Activated CD4-positive, alpha-beta T cell treated with anti-CD3 and anti-CD28 coated beads for 4 hours (primary cell): ENCODE measurements at regions not wholly inside any gene's neighbourhood (a gene's known extent, or its start where the extent isn't known, plus 50 kb on each side); places are given as distances from the start of the nearest gene placed in this dataset.
"Not testable (repeated sequence)": the region's sequence is repeated elsewhere in the genome, so short reads cannot be mapped to it uniquely, and the experiment has no call there.

ENCODE experiments used
- DNase-seq, 2 donors: peaks; one replicate each; pipeline ENCODE4 v3.0.0-alpha.2; 2020

DNA sequence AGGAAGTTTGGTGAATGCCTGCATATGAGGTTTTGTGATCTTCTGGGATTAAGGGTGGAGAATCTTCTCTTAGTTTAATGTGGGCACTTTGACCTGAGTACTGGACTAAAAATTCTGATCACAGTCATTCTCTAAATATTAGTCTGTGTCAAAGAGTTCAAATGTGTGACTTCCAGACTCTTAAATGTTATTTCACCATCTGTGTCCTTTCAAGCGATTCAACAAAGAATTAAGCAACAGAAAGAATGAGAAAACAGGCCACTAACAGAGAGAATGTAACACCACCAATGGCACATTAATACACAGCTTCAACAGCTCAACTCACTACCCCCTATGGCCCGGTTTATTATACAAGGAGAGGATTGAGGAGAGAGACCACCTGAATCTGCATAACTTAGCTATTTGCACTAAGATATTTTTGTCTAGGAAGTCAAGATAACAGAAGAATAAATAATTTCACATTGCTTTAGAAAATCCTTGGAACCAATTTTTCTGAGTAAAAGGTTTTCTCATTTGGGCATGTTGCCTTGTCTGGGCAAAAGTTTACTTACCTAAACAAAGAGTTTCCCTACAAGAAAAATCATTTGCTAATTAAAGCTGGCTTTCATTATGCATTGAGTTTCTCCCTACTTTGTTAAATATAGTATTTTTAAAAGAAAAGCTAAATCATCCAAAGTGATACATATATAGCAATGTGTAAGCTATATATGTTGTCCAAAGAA lies 1313.7 kb downstream of the NCAM2 start:
- no peak for DNase-seq

DNA sequence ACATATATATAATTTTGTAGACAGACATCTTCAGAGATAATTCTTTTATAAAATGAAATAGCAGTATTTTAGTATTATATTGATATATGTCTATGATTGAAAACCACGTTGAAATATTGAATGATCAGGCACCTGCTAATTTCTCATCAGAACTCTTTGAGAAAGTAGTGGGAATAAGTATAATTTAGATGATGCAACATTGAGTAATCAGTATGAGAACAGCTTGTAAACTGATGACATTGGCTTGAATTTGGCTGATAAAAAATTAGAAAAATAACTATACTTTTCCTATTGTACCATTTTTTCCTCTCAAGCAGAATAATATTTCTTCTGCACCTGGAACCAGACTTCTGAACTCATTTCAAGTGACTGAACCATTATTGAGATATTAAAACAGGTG lies 1316.8 kb downstream of the NCAM2 start:
- no peak for DNase-seq

DNA sequence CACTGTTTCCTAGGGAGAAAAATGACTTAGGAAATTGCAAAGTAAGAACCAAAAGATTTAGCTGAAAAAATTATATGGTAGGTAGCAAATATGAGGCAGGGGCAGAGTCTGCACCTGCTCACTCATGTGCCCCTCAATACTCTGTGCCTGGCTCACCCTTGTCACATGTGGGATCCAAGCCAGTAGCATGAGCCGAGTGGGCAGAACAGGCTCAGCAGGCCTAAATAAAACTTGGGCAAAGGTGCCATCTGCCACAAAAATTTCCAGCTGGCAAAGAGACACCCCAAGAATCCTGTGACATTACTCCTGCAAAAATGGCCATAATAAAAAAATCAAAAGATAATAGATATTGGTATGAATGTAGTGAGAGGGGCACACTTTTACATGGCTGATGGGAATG lies 1321.2 kb downstream of the NCAM2 start:
- no peak for DNase-seq

DNA sequence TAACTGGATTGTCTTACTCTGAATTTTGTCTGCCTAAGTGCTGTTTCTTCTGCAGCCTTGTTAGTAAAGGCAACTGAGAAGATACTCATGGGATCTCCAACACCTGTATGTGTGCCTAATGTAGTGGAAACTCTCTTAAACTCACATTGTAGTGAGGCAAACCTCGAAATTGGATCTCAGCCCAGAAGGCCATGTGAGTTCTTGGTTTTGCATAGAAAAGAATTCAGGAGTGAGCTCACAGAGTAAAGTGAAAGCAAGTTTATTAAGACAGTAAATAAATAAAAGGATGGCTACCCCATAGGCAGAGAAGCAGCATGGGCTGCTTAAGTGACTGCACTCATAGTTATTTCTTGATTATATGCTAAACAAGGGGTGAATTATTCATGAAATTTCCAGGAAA lies 1344.7 kb downstream of the NCAM2 start:
- DNase-seq = no peak

DNA sequence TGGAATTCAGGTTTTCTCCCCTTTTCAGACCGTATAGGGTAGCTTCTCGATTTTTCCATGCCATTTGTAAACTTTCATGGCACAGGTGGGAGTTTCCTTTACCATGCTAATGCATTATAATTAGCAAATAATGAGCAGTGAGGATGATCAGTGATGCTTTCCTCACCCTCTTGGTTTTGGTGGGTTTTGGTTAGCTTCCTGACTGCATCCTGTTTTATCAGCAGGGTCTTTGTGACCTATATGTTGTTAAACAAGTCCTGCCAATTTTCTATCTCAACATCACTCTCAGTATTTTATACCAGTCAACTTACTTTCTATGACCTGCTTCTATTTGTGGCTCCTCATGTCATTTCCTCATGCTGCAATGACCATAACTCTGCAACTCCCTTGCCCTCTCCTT lies 1345.1 kb downstream of the NCAM2 start:
- DNase-seq = no peak

DNA sequence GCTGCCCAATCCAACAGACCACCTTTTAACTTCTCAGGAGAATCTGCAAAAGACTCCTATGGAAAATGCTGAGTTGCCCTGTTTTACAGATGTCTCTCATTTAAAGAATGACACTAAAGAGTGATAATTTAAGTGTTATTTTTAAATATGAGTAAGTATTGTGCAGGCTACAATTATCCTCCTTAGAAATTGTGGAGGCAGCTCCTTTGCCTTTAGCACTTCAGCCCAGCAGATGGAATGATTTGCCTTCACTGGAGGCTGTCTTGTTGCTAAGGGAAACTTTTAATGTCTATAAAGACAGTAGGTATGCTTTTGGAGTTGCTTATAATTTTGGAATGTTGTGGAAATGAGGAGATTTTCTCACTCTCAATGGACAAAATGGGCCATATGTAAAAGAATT lies 1345.5 kb downstream of the NCAM2 start:
- DNase-seq = no peak

DNA sequence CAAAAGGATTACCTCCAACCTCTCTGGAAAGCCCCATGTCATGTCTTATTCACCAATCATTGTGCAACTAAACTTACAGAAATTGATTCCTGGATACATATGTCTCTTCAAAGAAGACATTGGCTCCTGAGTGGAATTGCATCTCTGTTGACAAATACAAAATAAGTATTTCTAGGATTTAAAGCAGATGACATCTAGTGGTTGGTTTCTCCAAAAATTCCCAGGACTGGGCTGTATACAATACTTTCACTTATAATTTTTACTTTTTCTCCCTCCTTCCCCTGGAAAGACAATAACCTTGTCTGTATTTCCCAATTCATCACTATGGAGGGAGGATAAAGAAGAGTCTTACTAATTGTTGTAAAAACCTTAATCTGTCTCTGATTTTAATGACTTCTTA lies 1347.4 kb downstream of the NCAM2 start:
- no peak for DNase-seq

DNA sequence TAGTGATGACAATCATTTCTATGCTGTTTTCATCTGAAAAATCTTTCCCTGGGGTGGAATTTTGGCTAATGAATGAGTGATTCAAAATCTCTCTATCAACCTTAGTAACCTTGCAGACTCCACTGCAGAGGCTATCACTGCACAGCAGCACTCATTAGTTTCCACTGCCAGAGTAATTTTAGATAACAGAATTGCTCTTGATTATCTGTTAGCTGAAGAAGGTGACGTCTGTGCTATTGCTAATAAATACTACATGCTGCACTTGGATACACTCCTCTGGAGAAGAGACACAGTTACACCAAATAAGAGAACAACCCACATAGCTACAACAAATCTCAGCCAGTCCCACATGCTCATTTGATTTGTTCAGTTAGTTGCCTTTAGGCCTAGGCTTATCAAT lies 1348.4 kb downstream of the NCAM2 start:
- DNase-seq = no peak

DNA sequence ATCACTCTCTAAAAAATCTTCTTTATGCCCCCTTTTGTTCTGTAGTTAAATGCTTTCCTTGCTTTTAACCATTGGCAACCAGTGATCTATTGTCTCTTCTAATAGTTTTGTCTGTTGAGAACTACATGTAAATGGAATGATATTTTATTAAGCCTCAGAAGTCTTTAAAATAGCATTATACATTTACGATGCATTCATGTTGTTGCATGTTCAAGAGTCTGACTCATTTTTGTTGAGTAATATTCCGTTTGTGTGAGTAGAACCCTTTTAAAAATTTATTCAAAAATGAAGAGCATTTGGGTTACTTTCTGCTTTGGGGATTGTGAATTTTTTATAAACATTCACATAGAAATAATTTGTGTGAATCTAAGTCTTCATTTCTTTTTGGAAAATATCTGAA lies 1352.9 kb downstream of the NCAM2 start:
- DNase-seq = no peak

DNA sequence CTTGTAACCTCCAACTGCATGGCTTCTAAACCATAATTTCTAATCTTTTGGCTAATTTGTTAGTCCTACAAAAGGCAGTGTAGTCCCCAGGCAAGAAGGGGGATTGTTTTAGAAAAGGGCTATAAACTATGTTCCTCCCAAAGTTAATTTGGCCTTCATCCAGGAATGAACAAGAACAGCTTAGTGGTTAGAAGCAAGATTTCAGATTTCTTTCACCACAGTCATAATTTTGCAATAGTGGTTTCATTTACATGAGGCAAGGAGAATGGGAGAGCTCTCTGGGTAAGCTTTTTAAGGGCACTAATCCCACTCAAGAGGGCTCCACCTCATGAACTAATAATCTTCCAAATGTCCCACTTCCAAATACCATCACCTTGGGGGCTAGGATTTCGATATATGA lies 1353.9 kb downstream of the NCAM2 start:
- DNase-seq = no peak

DNA sequence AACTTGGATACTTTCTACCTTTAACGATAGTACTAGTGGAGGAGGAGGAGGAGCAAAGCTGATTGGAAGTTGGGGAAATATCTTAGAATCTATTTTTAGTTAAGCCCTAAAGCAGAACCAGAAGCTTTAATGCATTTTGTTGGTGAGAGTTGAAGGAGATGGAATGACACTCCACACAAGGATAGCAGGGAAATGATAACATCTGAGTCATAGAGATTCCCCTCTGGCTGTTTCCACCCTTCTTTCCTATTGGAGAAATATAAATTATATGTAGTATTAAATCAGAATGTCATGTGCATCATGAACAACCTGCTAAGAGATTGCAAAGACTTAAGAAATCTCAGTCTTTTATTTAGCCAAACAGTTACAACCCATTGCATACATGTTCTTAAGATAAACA lies 1357.7 kb downstream of the NCAM2 start:
- DNase-seq = no peak

DNA sequence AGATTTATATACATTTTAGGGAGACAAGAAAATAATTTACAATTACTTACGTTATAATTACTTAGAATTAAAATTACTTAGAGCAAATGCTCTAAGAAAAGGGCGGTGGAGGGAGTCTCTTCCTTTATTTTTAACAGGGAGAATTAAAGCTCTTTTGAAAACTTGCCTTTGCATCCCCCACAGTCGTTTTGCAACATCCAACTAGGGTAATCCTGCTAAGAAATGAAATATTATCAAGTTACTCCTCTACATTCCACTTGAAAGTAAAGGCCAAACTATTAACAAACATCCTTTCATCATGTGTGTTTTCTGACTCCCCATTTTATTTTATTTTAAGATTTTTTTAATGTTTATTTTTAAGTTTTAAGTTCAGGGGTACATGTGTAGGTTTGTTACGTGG lies 1358.5 kb downstream of the NCAM2 start:
- DNase-seq = no peak

DNA sequence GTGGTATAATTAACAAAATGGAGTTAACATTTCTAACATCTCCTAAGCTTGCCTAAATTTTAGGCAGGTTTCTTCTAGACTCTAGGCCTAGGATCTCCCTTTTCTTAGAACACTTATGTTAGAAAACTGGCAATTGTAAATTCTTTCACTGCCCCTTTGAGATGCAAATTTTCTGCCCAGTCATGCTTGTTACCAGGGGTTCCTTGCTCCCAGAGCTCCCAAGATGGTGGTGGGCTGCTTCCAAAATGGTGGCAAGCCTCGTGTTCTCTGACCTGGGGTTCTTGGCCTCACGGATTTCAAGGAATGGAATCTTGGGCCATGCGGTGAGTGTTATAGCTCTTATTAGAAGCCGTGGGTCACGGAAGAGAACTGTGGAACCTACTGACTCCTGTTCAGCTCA lies 1361.4 kb downstream of the NCAM2 start:
- not testable (repeated sequence) for DNase-seq

DNA sequence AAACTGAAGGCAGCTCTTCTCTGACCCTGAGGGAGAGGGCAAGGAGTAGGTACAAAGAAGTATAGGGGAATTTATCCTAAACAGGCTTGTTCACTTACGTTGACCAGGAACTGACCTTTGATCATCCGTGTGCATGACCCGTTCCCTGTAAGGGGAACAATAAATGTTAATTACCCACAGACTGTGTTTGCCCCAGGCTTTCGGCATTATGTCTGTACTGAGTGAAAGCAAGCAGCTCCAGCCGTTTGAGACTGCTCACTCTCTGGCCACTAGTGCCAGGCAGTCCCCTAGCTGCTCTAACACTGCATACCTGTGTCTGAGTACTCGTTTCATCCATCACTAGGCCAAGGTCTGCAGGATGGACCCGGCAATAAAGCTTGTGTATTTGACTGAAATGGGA lies 1365.3 kb downstream of the NCAM2 start:
- no peak for DNase-seq

DNA sequence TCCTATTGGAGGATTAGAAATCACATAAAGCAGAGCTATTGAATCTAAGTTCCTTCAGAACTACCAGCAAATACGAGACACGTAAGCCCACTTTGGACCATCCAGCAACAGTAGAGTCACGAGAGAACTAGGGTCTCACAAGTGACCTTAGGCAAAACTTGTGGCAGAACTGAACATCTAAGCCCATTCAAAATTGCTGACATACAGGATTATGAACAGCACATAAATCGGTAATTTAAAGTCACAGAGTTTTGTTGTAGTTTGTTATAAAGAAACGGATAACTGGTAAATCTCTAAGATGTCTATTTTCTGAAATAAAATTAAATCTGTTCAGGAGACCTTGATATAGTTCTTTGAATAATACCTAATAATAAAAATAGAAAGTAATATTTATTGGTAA lies 1366.0 kb downstream of the NCAM2 start:
- DNase-seq = no peak

DNA sequence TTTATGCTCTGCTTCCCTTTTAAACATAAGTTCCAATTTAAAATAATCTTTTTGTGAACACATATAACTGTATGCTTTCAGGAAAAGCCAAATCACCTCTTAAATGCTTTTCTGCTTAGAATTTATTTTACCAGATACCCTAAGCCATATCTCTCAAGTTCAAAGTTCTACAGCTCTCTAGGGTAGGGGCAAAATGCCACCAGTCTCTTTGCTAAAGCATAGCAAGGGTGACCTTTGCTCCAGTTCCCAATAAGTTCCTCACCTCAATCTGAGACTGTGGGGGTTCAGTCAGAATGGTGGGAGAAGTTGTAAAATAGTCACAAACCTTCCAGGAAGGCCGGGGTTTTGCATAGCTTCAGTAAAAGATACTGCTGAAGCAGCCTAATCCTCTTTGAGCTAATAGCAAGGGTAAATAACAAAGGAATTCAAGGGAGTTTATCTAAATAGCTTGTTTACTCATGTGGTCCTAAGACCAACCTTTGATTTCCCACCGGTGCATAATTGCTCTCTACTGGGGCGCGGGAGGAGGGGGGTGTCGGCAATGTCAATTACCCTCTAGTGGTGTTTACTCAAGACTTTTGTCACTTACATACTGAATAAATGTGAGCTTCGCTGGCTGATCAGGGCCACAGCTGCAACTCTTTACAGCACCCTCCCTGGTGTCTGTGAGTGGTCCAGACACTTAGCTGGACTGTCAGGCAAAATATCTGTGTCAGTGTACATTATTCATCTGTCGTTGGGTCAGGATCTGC lies 1376.2 kb downstream of the NCAM2 start:
- DNase-seq = no peak

DNA sequence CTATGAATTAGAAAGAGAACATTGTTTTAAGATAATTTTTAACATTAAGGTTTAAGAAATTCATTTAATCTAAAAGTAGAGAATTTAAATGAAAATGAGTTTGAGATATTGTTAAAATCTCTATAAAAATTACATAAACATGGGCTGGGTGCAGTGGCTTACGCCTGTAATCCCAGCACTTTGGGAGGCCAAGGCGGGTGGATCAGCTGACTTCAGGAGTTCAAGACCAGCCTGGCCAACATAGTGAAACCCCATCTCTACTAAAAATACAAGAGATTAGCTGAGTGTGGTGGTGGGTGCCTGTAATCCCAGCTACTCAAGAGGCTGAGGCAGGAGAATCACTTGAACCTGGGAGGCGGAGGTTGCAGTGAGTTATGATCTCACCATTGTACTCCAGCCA lies 1379.6 kb downstream of the NCAM2 start:
- DNase-seq = not testable (repeated sequence)

DNA sequence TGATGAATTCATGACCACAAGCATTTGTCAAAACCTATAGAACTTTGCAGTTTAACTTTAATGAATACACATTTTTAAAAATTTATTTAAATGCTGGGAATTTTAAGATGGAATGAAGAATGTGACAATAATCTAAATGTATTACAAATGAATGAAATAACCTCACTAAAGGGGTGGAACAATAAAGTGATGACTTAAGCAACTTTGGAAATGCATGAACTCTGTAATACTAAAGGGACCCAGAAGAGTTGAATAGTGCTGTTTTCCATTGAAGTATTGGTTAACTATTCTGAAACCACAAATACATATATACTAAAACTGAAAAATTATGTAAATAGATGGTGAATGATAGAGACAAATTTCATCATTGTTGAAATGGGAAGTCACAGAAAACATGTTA lies 1395.1 kb downstream of the NCAM2 start:
- no peak for DNase-seq

DNA sequence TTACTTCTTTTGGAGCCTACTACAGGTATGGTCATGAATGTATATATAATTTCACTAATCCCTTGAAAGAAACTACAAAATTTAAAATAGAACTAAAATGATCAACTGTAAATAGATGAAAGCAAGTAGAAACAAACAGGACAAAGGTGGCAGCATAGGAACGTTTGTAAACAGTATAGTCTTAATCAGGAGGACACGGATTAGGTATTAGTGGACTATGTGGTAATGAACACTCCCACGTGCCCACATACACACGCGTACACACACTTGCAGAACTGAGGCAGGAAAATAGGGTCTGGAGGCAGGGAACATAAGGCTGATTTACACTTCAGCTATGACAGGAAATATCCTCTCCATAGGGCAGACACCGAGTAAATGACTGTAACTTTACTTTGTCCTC lies 1397.8 kb downstream of the NCAM2 start:
- DNase-seq = no peak

DNA sequence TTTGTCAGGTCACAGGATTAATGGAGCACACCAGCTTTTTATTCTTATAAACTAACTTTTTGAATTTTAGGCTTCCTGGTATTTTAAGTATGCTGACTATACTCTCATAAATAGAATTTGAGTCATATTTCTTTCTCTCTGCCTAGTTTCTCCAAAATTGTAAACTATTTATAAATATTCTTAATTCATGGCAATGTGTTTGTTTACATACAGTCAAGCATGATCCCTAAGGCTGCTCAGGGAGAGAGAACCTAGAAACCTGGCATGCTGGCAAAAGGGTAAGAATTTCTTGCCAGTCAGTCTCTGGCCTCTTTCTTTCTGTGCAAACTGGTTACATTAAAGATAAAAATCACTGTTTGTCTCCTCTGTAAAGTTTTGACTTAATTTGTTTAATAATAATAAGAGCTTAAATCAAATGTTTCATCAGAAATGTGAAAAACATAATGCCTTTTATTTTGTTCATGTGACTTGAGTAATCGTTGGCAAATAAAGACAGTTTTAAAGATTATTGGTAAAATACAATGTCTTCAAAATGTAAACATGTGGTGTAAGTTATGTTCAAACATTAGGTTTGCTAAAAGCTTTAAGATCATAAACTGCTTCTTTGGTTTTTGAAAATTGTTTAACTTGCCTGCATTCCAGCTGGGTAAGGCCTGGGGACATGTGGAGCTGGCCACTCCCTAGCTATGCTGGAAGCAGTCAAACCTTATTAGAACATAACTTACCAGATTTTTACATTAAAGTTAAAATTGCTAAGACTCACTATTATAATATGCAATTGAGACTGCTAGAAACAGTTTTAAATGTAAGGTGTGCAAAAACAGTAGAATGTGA lies 1401.7 kb downstream of the NCAM2 start:
- DNase-seq = no peak

DNA sequence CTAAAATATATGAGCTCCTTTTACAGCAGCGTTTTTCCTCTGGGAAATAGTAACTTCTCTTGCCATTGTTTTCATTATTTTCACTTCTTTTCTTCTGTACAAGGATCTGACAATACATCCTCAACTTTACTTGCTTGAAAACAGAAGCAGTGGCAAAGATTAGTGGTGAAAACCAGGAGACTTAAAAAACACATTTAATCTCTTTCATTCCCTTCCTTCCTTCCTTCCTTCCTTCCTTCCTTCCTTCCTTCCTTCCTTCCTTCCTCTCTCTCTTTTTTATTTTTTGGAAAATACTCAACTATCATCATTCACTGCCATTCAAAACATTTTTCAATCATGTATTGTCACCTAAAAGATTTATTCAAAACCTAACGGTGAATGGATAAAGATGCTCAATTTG lies 1411.4 kb downstream of the NCAM2 start:
- no peak for DNase-seq

DNA sequence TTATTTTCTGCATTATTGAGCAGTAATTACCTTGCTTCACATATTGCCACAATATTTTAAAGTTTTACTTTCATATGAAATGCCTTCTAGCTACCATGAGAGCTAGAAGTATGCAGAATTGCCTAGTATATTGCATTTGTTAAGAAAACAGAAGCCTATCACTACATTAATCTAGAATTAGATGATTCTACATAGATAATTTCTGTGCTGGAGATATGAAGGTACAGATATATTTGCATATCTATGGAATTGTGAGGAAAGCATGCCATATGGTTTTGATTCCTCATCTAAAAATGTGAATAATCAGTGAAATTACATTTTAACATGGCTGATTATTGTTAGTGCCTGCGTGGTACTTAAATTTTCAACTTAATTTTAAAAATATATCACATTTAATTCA lies 1418.3 kb downstream of the NCAM2 start:
- DNase-seq = no peak

DNA sequence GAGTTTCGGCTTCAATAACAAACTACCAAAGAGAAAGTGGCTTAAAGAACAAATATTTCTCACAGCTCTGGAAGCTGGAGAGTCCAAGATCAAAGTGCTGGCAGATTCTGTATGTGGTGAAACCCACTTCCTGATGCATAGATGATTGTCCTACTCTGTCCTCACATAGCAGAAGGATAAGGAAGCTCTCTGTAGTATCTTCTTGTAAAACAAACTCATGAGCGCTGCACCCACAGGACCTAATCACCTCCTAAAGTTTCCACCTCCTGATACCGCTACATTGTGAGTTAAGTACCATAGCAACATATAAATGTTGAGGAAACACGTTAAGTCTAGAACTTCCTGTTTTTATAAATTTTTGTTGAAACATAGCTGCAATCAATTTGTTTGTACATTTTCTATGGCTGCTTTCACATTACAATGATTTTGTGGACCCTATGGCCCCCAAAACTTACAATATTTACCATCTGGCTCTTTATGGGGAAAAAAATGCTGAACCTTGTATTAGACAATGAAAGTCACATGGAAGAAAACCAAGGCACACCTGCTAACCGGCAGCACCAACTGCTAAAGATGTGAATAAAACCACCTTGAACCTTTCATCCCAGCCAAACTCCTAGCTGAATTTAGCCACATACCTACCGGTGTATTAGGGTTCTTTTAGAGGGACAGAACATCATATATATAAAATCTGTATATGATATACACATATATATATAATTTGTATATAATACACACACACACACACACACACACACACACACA lies 1423.4 kb downstream of the NCAM2 start:
- DNase-seq = no peak
